NCI-H1105 treated with DMSO at 0.1 percent for 48 hours (cell line): ENCODE measurements at regions not wholly inside any gene's neighbourhood (a gene's known extent, or its start where the extent isn't known, plus 50 kb on each side); places are given as distances from the start of the nearest gene placed in this dataset.
"Not testable (repeated sequence)": the region's sequence is repeated elsewhere in the genome, so short reads cannot be mapped to it uniquely, and the experiment has no call there.

ENCODE experiments used
- DNase-seq: peaks from one replicate; lab custom pipeline; 2025; lab: John Stamatoyannopoulos, UW

DNA sequence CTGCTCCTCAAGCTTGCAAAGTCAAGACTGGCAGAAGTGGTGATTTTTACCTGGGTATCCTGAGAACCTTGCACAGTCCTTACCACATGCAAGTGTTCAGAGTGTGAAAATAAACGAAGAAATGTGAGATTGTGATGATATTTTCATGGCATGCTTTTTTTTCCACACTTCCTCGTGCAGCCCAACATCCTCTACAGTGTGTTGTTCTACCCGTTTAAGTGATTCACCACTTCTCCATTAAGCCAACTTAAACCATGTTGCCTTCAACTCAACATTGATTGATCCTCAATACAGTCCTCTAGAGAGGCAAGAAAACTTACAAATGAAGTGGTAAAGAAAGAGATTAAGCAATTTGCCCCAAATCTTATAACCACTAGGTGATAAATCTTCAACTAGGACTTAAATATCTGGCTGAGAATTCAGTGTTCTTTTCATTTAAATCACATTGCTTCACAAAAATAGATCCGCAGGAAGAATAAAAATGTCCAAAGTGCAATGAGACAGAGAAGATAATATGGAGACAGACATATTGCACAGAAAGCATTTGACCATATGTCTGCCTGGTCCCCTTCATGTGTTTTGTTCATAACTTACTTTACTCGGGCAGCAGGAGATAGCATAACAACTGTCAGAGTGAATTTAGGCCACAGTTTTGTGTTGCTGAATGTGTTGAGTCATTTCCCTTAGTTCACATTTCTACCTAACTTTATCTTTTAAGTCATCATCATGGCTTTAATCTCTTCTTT lies 75.8 kb upstream of the PARP8 start:
- not testable (repeated sequence) for DNase-seq

DNA sequence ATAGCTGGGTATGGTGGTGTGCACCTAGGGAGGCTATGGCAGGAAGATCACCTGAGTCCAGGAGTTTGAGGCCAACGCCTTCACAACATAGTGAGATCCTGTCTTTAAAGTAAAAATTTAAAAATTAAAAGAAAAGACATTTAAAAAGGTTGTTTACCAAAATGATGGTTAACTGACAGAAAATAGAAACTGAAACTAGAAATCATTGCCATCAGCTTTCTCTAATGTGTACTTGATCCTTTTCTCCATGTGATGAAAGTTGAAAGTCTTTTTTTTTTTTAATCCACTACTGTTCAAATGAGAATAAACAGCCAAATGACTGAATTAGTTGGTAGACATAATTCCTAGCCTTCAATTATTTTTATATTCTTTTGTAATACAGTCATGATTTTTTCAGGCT lies 75.1 kb upstream of the PARP8 start:
- DNase-seq: not testable (repeated sequence)

DNA sequence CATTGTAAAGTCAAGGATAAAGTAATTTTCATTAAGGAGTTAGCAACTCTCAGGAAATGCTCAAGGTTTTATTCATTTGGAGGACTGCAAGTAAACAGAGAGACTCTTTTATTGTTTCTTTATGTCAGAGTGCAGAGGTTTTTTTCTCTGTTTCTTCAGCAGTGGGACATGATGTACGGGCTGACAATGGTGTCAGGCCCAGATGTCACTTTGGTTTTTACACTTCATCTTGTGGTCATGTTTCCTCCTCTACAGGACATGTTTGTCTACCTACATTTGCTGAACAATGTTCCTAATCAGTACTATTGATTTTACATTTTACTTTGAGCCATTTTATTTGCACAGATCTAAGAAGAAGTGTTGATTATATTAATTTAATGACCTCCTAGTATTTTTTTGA lies 72.8 kb upstream of the PARP8 start:
- no peak for DNase-seq

DNA sequence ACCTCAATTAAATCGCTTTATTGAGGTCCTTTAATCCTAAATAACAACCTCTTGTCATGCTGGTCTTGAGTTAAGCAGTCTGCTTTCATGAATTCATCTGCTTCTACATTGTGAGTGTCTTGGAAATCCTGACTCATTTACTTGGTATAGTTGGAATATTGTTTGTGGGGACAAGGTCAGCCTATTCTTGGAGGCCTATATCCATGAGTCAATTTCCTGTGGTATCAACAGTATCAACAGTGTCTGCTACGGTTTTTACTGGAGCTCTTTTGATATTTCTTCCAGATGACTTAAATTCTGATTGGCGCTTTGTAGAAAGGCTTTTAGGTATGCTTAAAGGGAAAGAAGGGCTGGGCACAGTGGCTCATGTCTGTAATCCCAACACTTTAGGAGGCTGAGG lies 71.2 kb upstream of the PARP8 start:
- DNase-seq: no peak

DNA sequence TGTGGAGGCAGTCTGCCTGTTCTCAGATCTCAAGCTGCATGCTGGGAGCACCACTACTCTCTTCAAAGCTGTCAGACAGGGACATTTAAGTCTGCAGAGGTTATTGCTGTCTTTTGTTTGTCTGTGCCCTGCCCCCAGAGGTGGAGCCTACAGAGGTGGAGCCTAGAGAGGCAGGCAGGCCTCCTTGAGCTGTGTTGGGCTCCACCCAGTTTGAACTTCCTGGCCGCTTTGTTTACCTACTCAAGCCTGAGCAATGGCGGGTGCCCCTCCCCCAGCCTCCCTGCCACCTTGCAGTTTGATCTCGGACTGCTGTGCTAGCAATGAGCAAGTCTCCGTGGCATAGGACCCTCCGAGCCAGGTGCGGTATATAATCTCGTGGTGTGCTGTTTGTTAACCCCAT lies 64.9 kb upstream of the PARP8 start:
- not testable (repeated sequence) for DNase-seq

DNA sequence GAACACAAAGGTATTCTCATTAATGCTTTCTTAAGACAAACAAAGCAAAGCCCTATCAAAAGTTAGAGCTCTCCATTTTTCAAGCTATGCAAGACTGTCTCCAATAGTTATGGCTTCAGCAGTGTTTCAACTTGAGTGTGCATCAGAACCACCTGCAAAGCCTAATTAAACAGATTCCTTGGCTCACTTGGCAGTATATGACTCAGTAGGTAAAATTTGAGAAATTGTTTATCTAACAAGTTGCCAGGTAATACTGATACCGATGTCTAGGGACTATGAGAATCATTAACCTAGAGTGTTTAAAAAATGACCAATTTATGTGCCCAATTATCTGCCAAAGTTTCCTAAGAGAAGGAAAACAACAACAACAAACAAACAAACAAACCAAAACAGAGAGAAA lies 60.3 kb upstream of the PARP8 start:
- DNase-seq: no peak

DNA sequence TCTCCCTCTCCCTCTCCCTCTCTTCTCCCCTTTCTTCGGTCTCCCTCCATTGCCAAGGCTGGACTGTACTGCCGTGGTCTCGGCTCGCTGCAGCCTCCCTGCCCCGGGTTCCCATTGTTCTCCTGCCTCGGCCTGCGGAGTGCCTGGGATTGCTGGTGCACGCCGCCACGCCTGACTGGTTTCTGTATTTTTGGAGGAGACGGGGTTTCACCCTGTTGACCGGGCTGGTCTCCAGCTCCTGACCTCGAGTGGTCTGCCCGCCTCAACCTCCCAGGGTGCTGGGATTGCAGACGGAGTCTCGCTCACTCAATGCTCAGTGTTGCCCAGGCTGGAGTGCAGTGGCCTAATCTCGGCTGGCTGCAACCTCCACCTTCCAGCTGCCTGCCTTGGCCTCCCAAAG lies 59.0 kb upstream of the PARP8 start:
- DNase-seq: not testable (repeated sequence)

DNA sequence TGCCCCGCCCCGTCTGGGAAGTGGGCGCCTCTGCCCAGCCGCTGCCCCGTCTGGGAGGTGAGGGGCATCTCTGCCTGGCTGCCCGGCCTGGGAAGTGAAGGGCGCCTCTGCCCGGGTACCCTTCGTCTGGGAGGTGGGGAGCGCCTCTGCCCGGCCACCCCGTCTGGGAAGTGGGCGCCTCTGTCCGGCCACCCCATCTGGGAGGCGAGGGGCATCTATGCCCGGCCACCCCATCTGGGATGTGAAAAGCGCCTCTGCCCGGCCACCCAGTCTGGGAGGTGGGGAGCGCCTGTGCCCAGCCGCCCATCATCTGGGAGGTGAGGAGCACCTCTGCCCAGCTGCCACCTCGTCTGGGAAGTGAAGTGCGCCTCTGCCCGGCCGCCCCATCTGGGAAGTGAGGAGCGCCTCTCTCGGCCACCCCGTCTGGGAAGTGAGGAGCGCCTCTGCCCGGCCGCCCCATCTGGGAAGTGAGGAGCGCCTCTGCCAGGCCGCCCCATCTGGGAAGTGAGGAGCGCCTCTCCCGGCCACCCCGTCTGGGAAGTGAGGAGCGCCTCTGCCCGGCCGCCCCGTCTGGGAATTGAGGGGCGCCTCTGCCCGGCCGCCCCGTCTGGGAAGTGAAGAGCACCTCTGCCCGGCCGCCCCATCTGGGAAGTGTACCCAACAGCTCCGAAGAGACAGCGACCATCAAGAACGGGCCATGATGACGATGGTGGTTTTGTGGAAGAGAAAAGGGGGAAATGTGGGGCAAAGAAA lies 58.3 kb upstream of the PARP8 start:
- DNase-seq: not testable (repeated sequence)

DNA sequence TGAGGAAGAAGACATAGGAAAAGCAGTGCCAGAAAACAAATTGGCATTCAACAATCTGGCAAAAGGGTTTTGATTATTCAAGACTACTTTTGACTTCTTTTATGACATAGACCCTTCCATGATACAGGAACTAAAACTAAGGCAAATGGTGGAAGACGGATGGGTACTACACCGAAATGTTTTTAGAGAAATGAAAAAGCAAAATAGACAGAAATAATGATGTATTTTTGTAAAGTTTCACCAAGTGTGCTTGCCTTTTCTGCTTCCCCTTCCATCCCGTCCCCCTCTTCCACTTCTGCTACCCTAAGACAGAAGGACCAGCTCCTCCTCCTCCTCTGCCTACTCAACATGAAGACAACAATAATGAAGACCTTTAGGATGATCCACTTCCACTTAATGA lies 53.4 kb upstream of the PARP8 start:
- DNase-seq: not testable (repeated sequence)
